8988T (cell line): ENCODE measurements at regions not wholly inside any gene's neighbourhood (a gene's known extent, or its start where the extent isn't known, plus 50 kb on each side); places are given as distances from the start of the nearest gene placed in this dataset.

Experiments used
- DNase-seq: peaks from one replicate; pipeline ENCODE4 v3.0.0; 2011

DNA sequence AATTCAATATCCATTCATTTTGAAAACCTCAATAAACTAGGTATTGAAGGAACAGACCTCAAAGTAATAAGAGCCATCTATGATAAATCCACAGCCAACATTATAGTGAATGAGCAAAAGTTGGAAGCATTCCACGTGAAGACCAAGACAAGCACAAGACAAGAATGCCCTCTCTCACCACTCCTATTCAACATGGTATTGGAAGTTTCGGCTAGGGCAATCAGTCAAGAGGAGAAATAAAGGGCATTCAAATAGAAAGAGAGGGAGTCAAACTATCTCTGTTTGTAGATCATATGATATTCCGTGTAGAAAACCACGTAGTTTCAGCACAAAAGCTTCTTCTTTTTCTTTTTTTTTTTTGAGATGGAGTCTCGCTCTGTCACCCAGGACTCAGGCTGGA is 550.3 kb downstream of the FSCB start:
- no peak for DNase-seq

DNA sequence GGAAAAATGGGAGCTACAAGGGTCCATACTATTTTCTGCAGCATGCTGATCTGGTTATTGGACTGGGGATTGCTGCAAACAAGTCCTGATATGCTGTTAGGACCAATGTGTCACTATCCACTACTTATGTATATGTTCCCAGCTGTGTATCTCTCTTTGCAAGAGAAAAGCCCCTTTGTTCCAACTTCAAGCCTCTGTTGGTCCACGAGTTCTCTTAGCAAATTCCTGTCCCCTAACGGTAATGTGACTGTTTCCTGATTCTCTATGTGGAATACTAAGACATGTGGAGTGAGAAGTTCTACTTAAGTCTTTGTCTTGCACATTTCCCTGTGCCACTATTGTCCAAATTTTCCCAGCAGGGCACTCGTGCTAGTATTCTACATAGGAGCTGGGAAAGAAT is 557.7 kb downstream of the FSCB start:
- DNase-seq, result no peak

- no peak for DNase-seq
Observed at GRCh38 chr14:43939836-43940235, 567.2 kb downstream of the FSCB start.

GRCh38 chr14:43938588-43939281 is 568.3 kb downstream of the FSCB start:
- no peak for DNase-seq

DNA sequence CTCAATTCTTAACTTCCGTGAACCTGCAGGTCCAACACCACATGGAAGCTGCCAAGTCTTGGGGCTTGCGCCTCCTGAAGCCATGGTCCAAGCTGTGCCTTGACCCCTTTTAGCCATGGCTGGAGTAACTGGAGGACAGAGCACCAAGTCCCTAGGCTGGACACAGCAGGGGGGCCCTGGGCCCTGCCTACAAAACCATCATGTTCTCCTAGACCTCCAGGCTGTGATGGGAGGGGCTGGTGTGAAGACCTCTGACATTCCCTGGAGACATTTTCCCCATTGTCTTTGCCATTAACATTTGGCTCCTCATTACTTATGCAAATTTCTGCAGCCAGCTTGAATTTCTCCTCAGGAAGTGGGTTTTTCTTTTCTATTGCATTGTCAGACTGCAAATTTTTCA is 570.1 kb downstream of the FSCB start:
- no peak for DNase-seq

GRCh38 chr14:43934102-43934501 is 573.0 kb downstream of the FSCB start:
- no peak for DNase-seq

DNA sequence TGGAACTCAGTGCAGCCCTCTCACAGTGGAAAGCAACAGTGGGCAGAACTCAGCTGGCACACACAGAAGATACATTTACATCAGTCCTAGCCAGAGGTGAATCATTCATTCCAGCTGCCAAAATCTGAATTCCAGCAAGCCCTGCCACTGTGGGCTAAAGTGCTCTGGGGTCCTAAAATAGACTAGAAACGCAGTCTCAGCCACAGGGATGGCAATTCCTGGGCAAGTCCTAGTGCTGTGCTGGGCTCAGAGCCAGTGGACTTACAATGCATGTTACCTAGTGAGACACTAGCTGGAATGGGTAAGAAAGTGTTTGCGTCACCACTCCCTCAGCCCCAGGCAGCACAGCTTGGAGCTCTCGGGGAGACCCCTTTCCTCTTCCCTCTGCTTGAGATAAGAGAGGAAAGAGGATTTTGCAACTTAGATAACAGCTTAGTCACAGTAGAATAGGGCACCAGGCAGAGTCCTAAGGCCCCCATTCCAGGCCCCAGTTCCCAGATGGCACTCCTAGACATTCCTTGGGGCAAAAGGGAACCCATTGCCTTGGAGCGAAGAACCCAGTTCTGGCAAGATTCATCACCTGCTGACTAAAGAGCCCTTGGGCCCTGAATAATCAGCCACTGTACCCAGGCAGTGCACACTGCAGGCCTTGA is 592.9 kb downstream of the FSCB start:
- no peak for DNase-seq

DNA sequence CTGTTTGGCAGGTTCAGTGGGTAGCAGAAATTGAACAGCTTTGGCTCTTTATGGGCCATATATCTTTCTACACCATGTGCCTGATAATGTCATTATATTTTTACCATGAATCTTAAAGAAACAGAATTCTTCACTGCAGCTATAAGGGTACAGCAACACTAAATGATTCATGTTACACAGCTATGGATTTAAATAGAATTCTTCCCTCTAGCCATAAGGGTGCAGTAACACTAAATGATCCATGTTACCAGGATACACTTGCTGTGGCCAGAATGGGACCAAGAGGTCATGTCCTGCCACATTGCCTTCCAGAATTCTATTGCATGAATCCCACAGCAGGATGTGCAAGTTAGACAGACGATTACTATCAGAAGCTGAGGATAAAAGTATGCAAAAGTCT is 603.9 kb downstream of the FSCB start:
- no peak for DNase-seq

DNA sequence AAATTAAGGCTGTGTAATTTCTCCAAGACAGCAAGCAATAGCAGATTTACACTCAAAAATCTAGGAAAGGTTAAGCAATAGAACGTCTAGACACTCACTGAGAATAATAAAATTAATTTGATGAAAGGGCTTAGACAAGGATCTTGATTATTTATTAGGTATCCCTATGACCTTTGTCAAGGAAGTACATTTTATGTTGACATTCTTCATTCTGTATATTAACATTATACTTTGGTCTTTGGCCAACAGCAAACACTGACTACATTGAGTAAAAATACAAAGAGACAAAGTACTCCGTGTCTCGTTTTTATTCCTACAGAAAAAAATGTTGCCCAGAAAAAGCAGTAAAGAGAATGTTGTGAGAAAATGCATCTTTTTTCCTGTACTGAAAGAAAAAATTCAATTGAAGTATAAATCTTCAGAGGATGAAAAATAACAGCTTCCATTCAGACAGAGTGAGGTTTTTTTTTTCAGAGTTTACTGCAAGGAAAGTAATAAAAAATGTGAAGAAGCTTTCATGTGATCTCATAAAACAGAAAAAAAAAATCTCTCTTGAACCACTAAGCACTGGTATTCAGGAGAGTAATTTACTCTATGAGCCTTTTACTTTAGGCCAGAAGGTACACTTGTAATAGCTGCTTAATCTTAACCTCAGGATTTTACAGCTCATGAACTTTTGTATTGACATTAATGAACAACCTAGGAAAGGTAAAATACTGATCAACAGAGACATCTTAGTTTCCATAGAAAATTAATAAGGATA is 605.0 kb downstream of the FSCB start:
- DNase-seq, result no peak

DNA sequence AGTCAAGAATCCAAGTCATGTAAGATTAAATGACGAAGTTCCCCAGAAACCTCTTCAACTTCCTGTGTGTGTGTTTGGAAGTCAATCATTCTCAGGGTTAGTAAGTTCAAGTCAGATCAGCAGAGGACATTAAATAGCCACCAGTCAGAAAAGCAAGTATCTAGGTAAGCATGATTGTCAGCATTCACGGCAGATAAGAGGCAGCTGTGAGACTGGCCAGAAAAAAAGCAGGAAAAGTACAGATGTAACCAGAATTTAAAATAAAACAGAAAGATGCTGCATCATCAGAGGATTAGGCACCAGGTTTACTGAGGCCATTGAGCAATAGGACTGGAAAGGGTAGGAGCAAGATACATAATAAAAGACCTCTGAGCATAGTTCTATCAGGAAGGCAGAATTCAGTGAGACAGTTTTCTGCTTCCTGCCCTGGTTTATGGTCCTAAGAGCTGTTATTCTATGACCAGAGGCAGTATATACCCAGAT is 606.9 kb downstream of the FSCB start:
- no peak for DNase-seq

GRCh38 chr14:43898687-43899086 is 608.4 kb downstream of the FSCB start:
- DNase-seq, result no peak

GRCh38 chr14:43896044-43896443 is 611.0 kb downstream of the FSCB start:
- DNase-seq, result no peak

DNA sequence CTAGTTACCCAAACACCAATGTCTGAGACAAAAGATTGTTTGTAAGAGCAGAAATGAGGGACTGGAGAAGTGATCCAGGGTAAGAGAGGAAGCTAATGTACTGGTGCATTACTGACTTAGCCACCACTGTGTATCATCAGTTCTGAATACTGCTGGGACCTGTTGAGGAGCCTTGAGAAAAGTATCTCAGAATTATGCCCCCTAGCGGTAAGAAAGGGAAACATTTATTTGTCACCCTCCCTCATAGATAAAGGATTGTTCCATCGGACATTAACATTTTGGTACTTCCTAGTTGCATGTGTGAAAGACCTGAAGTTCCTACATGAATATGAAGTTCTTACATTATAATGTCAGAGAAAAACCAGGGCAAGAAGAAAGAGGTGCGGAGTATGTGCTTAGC is 612.5 kb downstream of the FSCB start:
- DNase-seq, result no peak

- no peak for DNase-seq
Observed at GRCh38 chr14:43887523-43887922, 619.6 kb downstream of the FSCB start.

DNA sequence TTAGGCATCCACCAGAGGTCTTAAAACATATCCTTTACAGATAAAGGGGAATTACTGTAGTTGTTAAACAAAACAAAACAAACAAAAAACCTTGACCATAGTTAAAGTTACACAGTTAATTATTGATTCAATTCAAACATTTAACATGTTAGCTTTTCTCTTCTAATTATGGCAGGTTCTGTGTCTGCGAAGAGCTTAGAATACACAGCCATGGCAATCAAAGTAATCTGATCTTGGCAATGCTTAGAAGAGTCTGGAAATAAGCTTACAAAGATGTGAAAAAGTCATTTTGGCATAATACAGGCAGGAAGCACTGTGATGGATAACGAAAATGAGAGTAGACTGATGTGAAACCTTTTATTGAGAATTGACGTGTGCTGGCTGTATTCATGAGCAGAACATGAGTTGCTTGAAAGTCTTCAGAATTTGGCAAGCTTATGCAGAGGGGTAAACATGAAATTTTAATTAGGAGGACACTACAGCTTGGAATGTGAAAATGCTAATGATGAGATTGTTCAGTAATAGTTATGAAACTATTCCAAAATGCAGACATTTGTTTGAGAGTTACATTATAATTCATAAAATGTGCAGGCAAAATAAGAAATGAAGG is 629.6 kb downstream of the FSCB start:
- no peak for DNase-seq

DNA sequence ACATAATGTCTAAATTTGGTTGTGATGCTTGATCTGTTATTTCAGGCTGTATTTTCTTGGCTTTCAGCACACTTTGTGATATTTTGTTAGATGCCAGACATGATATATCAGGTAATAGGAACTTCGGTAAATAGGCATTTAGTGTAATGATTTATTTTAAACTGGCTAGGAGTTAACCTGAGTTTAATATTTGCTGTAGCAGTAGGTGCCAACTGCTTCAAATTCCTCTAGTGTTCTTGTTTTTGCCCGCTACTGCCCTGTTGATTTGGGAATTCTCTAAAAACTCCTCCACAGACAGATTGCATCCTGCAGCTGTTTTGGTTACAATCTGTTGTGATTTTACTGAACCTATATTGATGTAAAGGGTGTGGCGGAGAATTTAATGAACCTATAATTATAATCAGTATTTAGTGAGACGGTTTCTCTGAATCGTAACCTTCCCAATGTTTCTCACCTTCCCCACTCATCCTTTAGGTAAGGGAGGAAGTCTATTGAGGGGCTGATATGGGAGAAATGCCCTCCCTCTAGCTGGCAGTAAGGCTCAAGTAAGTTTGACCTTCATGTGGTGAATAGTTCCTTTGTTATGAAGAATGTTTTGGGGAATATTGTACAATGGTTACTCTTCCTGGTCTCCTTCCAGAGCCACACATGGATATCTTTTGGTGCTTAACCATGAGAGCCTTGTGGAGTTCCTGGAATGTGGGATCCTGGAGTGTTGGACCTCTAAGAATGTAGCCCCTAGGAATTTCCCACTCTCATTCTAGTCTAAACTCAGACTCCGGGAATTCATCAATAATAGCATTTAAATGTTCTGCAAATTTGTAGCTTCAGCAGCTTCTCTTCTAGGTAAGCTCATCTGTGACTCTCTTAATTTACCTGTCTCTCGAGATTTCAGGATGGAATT is 634.1 kb downstream of the FSCB start:
- no peak for DNase-seq

- no peak for DNase-seq
Observed at GRCh38 chr14:43872222-43872621, 634.9 kb downstream of the FSCB start.

GRCh38 chr14:43858981-43859380 is 648.1 kb downstream of the FSCB start:
- no peak for DNase-seq

DNA sequence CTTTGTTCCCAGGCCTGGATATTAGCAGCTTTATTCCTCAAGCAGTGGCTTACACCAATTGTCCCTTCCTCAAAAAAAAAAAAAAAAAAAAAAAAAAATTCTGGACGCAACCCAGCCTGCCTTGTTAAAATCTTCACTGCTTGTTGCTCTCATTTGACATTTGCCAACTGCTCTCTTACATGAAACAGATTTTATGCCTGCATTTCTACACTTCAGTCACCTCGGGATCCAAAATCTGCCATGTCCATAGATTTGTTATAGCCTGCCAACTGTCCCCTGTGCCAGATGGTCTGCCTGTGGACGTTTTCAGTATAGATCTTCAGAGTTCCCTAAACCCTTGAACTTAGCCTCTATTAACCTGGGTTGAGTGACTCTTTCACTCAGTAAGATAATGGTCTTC is 651.5 kb downstream of the FSCB start:
- DNase-seq, result no peak

GRCh38 chr14:43853541-43853940 is 653.5 kb downstream of the FSCB start:
- DNase-seq, result no peak

DNA sequence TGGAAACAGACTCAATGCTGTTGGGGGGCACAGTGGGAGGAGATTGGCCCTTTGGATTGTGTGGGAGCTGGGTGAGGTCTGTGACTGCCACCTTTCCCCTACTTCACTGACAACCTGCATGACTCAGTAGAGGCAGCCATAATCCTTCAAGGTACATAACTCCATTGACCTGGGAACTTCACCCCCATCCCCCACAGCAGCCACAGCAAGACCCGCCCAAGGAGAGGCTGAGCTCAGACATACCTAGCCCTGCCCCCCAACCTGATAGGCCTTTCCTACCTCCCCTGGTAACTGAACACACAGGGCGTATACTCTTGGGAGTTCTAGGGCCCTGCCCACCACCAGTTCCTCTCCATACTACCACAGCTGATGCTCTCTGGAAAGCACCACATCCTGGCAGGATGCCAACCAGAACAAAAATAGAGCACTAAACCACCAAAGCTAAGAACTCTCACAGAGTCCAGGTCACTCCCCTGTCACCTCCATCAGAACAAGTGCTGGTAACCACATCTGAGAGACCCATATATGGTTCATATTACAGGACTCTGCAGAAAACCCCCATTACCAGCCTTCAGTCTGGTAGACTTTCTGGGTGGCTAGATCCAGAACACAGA is 703.9 kb downstream of the FSCB start:
- DNase-seq, result no peak

- no peak for DNase-seq
Observed at GRCh38 chr14:43795600-43796228, 711.4 kb downstream of the FSCB start.
